H1 (cell line): ENCODE measurements at regions not wholly inside any gene's neighbourhood (a gene's known extent, or its start where the extent isn't known, plus 50 kb on each side); places are given as distances from the start of the nearest gene placed in this dataset.

ENCODE experiments used
- CTCF ChIA-PET: fragments of 300-600 bp; sonication (Branson Sonifier 250); formaldehyde crosslinking; loops from one replicate; lab custom pipeline; 2021; ENCODE audit not compliant: partially characterized antibody; lab: Charles Lee
- POLR2A ChIA-PET: fragments of 300-600 bp; sonication (Branson Sonifier 250); formaldehyde crosslinking; loops from one replicate; lab custom pipeline; 2021; ENCODE audit warnings: inconsistent platforms; ENCODE audit not compliant: partially characterized antibody; lab: Charles Lee
- DNase-seq, 2 experiments: peaks; one replicate each; pipeline versions ENCODE4 v3.0.0 to v3.0.0-alpha.2; 2010 to 2022; ENCODE audit warnings: low spot score in 2 of 2, low read depth in 1 of 2, mixed read lengths in 1 of 2
- FAIRE-seq: peaks from 2 replicates; lab custom pipeline; 2011; peaks lifted over from hg19 to GRCh38; lab: Jason Lieb, UNC
- H2AFZ ChIP-seq: 2 replicates; pipeline ENCODE4 v1.8.1; 2012; ENCODE audit warnings: low read length, inconsistent platforms
- H2AK5ac ChIP-seq: 2 replicates; pipeline ENCODE4 v1.6.1; 2013; ENCODE audit warnings: low read depth, low read length
- H2BK120ac ChIP-seq: replicated peaks from 2 replicates; pipeline ENCODE3; 2013; ENCODE audit warnings: low read depth, low read length, inconsistent platforms
- H2BK12ac ChIP-seq: 2 replicates; pipeline ENCODE4 v1.6.1; 2013; ENCODE audit warnings: low read depth, low read length
- H2BK15ac ChIP-seq: 2 replicates; pipeline ENCODE4 v1.6.1; 2013; ENCODE audit warnings: low read length
- H2BK20ac ChIP-seq: 2 replicates; pipeline ENCODE4 v1.6.1; 2013; ENCODE audit warnings: low read length
- H2BK5ac ChIP-seq: 2 replicates; pipeline ENCODE4 v1.6.1; 2013; ENCODE audit warnings: low read depth, low read length
- H3K14ac ChIP-seq: 2 replicates; pipeline ENCODE4 v1.6.1; 2013; ENCODE audit warnings: inconsistent platforms; ENCODE audit not compliant: insufficient read length
- H3K18ac ChIP-seq: 2 replicates; pipeline ENCODE4 v1.6.1; 2013; ENCODE audit warnings: low read length; ENCODE audit errors: extremely low read depth
- H3K23ac ChIP-seq: 2 replicates; pipeline ENCODE4 v1.6.1; 2013; ENCODE audit warnings: inconsistent platforms; ENCODE audit not compliant: insufficient read length
- H3K23me2 ChIP-seq: 2 replicates; pipeline ENCODE4 v1.6.1; 2013; ENCODE audit warnings: low read depth, low read length
- H3K27ac ChIP-seq: 2 replicates; pipeline ENCODE4 v1.6.1; 2011; ENCODE audit warnings: low read depth, low read length, inconsistent platforms
- H3K27me3 ChIP-seq, 4 experiments: replicated peaks in 1 of 4; 1 replicate in 1 of 4; 2 replicates in 3 of 4; pipeline versions ENCODE4 v1.6.1 to v1.8.1; 2011 to 2013; ENCODE audit warnings: low read length in 3 of 4, mild to moderate bottlenecking in 3 of 4, inconsistent platforms in 2 of 4, mixed read lengths in 2 of 4, moderate library complexity in 1 of 4; ENCODE audit not compliant: control insufficient read depth in 3 of 4, insufficient read depth in 3 of 4; ENCODE audit errors: extremely low read depth in 1 of 4
- H3K36me3 ChIP-seq, 4 experiments: 2 replicates each; pipeline versions ENCODE4 v1.6.1 to v1.8.1; 2011 to 2013; ENCODE audit warnings: mild to moderate bottlenecking in 4 of 4, low read length in 3 of 4, moderate library complexity in 2 of 4, control low read depth in 1 of 4, inconsistent platforms in 1 of 4; ENCODE audit not compliant: insufficient read depth in 4 of 4, control insufficient read depth in 2 of 4
- H3K4ac ChIP-seq: replicated peaks from 2 replicates; pipeline ENCODE3; 2013; ENCODE audit warnings: low read length, low read depth, mixed read lengths, inconsistent platforms; ENCODE audit not compliant: insufficient read length
- H3K4me1 ChIP-seq, 4 experiments: replicated peaks in 1 of 4; 1 replicate in 1 of 4; 2 replicates in 3 of 4; pipeline versions ENCODE4 v1.6.1 to v1.8.1; 2011 to 2013; ENCODE audit warnings: low read length in 3 of 4, inconsistent platforms in 2 of 4, mixed read lengths in 1 of 4; ENCODE audit not compliant: insufficient read depth in 4 of 4, control insufficient read depth in 3 of 4
- H3K4me2 ChIP-seq, 2 experiments: 2 replicates each; pipeline versions ENCODE4 v1.6.1 to v1.8.1; 2011 to 2013; ENCODE audit warnings: low read depth in 2 of 2, low read length in 2 of 2, control low read depth in 1 of 2, inconsistent platforms in 1 of 2, mild to moderate bottlenecking in 1 of 2; ENCODE audit not compliant: insufficient read depth in 1 of 2
- H3K4me3 ChIP-seq, 4 experiments: fragments of 200-600, 300-600 bp in 1 of 4; sonication (generic), shearing (Covaris generic), sonication (Bioruptor Twin) in 1 of 4; 2 replicates each; pipeline versions ENCODE4 v1.5.1 to v1.8.1; 2011 to 2016; ENCODE audit warnings: low read length in 4 of 4, low read depth in 3 of 4, control low read depth in 2 of 4, inconsistent platforms in 2 of 4, mild to moderate bottlenecking in 2 of 4, mixed read lengths in 1 of 4, moderate library complexity in 1 of 4; ENCODE audit not compliant: insufficient read depth in 2 of 4; ENCODE audit errors: extremely low read depth in 1 of 4
- H3K56ac ChIP-seq: replicated peaks from 2 replicates; pipeline ENCODE3; 2013; ENCODE audit warnings: low read depth, mild to moderate bottlenecking, mixed read lengths, low read length, inconsistent platforms; ENCODE audit not compliant: insufficient read length
- H3K79me1 ChIP-seq: 2 replicates; pipeline ENCODE4 v1.6.1; 2013; ENCODE audit warnings: low read depth, low read length, control low read depth
- H3K79me2 ChIP-seq, 2 experiments: 2 replicates each; pipeline versions ENCODE4 v1.6.1 to v1.8.1; 2012 to 2013; ENCODE audit warnings: low read length in 2 of 2, mild to moderate bottlenecking in 2 of 2, inconsistent platforms in 1 of 2; ENCODE audit not compliant: insufficient read depth in 2 of 2, control insufficient read depth in 1 of 2
- H3K9ac ChIP-seq, 4 experiments: replicated peaks in 1 of 4; 1 replicate in 1 of 4; 2 replicates in 3 of 4; pipeline versions ENCODE4 v1.6.1 to v1.8.1; 2011 to 2013; ENCODE audit warnings: low read depth in 3 of 4, low read length in 3 of 4, control low read depth in 2 of 4, mild to moderate bottlenecking in 2 of 4, moderate library complexity in 2 of 4, inconsistent platforms in 1 of 4; ENCODE audit errors: extremely low read depth in 1 of 4
- H3K9me3 ChIP-seq, 2 experiments: 2 replicates each; pipeline versions ENCODE4 v1.6.1 to v1.8.1; 2012 to 2013; ENCODE audit warnings: mild to moderate bottlenecking in 2 of 2, moderate library complexity in 2 of 2, control low read depth in 1 of 2, inconsistent platforms in 1 of 2, low read depth in 1 of 2, low read length in 1 of 2, mixed read lengths in 1 of 2; ENCODE audit not compliant: insufficient read depth in 2 of 2
- H4K20me1 ChIP-seq, 2 experiments: replicated peaks in 1 of 2; 2 replicates each; pipeline versions ENCODE3 to v1.8.1; 2011 to 2013; ENCODE audit warnings: inconsistent platforms in 2 of 2, low read length in 2 of 2, mild to moderate bottlenecking in 1 of 2; ENCODE audit not compliant: insufficient read depth in 2 of 2, control insufficient read depth in 1 of 2
- H4K5ac ChIP-seq: 2 replicates; pipeline ENCODE4 v1.6.1; 2013; ENCODE audit warnings: low read length, low read depth, mixed read lengths, inconsistent platforms; ENCODE audit not compliant: insufficient read length
- H4K8ac ChIP-seq: 2 replicates; pipeline ENCODE4 v1.8.0; 2013; ENCODE audit warnings: mild to moderate bottlenecking, moderate library complexity, low read length, inconsistent platforms; ENCODE audit not compliant: insufficient read depth; ENCODE audit errors: extremely low read depth
- H4K91ac ChIP-seq: replicated peaks from 2 replicates; pipeline ENCODE3; 2013; ENCODE audit warnings: low read length, mixed read lengths, inconsistent platforms; ENCODE audit not compliant: insufficient read length
- ATF3 ChIP-seq: IDR thresholded peaks from 2 replicates; pipeline ENCODE4 v1.6.1; 2011; ENCODE audit warnings: low read depth, mild to moderate bottlenecking, low read length; ENCODE audit not compliant: insufficient read depth
- GTF2F1 ChIP-seq: IDR thresholded peaks from 2 replicates; pipeline ENCODE4 v1.6.1; 2012; ENCODE audit warnings: low read depth, low read length, improper control_type of control experiment, borderline replicate concordance
- HDAC2 ChIP-seq, 2 experiments: fragments of 300-600 bp in 1 of 2; sonication (generic) in 1 of 2; IDR thresholded peaks; 2 replicates each; pipeline ENCODE4 v1.6.1; 2011 to 2012; ENCODE audit warnings: low read depth in 2 of 2, low read length in 2 of 2, mild to moderate bottlenecking in 2 of 2, moderate library complexity in 2 of 2, borderline replicate concordance in 1 of 2, inconsistent platforms in 1 of 2
- NRF1 ChIP-seq: IDR thresholded peaks from 2 replicates; pipeline ENCODE4 v1.6.1; 2011; ENCODE audit warnings: mild to moderate bottlenecking, low read depth, low read length, improper control_type of control experiment
- PHF8 ChIP-seq: fragments of 200-600 bp; sonication (generic); conservative IDR thresholded peaks from 2 replicates; pipeline ENCODE4 v1.7.1; 2012; ENCODE audit warnings: low read depth, mild to moderate bottlenecking, inconsistent platforms, low read length, moderate library complexity
- RNF2 ChIP-seq: fragments of 200-900, 300-1000 bp; sonication (generic); IDR thresholded peaks from 2 replicates; pipeline ENCODE4 v1.7.1; 2016; ENCODE audit warnings: borderline replicate concordance, low read depth, mild to moderate bottlenecking, antibody characterized with exemption, low read length; ENCODE audit not compliant: poor library complexity, severe bottlenecking; ENCODE audit errors: missing control alignments
- RXRA ChIP-seq: IDR thresholded peaks from 2 replicates; pipeline ENCODE4 v1.6.1; 2011; ENCODE audit warnings: low read depth, mild to moderate bottlenecking, low read length, moderate library complexity; ENCODE audit not compliant: insufficient read depth
- SIRT6 ChIP-seq: IDR thresholded peaks from one replicate; pipeline ENCODE4 v1.7.1; 2012; ENCODE audit warnings: low read length, inconsistent platforms
- TAF1 ChIP-seq: IDR thresholded peaks from 2 replicates; pipeline ENCODE4 v1.6.1; 2011; ENCODE audit warnings: mild to moderate bottlenecking, low read depth, low read length
- ZNF274 ChIP-seq: IDR thresholded peaks from 2 replicates; pipeline ENCODE4 v1.7.0; 2012; ENCODE audit warnings: low read length, borderline replicate concordance; ENCODE audit errors: extremely low read depth
- WGBS, 2 experiments: shearing (Covaris generic) in 1 of 2; methylation state at CpG; one replicate each; pipeline versions ENCODE4 v1.1.6 to v1.1.7; 2013 to 2015; ENCODE audit warnings: low lambda C conversion rate in 2 of 2, mixed read lengths in 2 of 2, inconsistent platforms in 1 of 2, low coverage in 1 of 2, missing lambda C conversion rate in 1 of 2; ENCODE audit not compliant: insufficient replicate concordance in 2 of 2, insufficient coverage in 1 of 2, insufficient read length in 1 of 2; ENCODE audit errors: extremely low coverage in 1 of 2, missing lambda C conversion rate in 1 of 2; 5-methylcytosine and 5-hydroxymethylcytosine counted together
- TF ChIP-seq, protein P1 (sequence below): IDR thresholded peaks from 2 replicates; pipeline ENCODE4 v1.6.1; 2011; ENCODE audit warnings: low read length, improper control_type of control experiment

GRCh38 chr3:159062734-159063410 is 261.0 kb downstream of the MFSD1 start:
- H4K5ac ChIP-seq = no peak overlapping the region
- no peaks in the 10 kb centered on the region for H3K27me3 ChIP-seq
- H3K4me1 ChIP-seq = peaks cover 0 to 2% (median 0%) of the 10 kb centered on the region in 4 experiments; a peak in 1 of 7 replicates
- FAIRE-seq (no peak), DNase-seq (no peak)
- H3K14ac ChIP-seq = no peak overlapping the region
- no peak overlapping the region for H2BK5ac ChIP-seq
- H3K36me3 ChIP-seq = no peaks in the 10 kb centered on the region
- H3K23me2 ChIP-seq = no peaks in the 10 kb centered on the region
- no peak overlapping the region for H3K27ac ChIP-seq
- no peak overlapping the region for H4K91ac ChIP-seq
- WGBS, 2 experiments = 93% methylated on average over 6 of the region's 6 CpGs; no CpG with 5 or more reads in 1 of the 2 experiments
- no peaks in the 10 kb centered on the region for H3K9me3 ChIP-seq
- no peak overlapping the region for H3K23ac ChIP-seq
- H3K4me2 ChIP-seq = no peak overlapping the region
- ChIA-PET POLR2A (no interaction called here), CTCF (no interaction called here)
- no peak overlapping the region for H2AK5ac ChIP-seq
- no peak overlapping the region for H3K9ac ChIP-seq
- no peak overlapping the region for H2AFZ ChIP-seq
- no peak overlapping the region for H2BK20ac ChIP-seq
- H3K4me3 ChIP-seq = no peak overlapping the region
- no peak overlapping the region for H3K56ac ChIP-seq
- peaks cover 0 to 2% of the 10 kb centered on the region in 2 experiments for H4K20me1 ChIP-seq
- H3K18ac ChIP-seq = no peak overlapping the region
- H3K79me2 ChIP-seq = no peaks in the 10 kb centered on the region
- no peak overlapping the region for H2BK15ac ChIP-seq
- no peak overlapping the region for H3K4ac ChIP-seq
- H2BK120ac ChIP-seq = no peak overlapping the region
- H3K79me1 ChIP-seq = no peaks in the 10 kb centered on the region
- no peak overlapping the region for H2BK12ac ChIP-seq
- no peak overlapping the region for H4K8ac ChIP-seq
- TF ChIP-seq ZNF274 = no peak
- TF ChIP-seq RNF2 = no peak
- no peak for TF ChIP-seq RXRA
- TF ChIP-seq TAF1 = no peak
- TF ChIP-seq GTF2F1 = no peak
- no peak for TF ChIP-seq NRF1
- TF ChIP-seq ATF3 = no peak
- no peak for TF ChIP-seq PHF8
- no peak for TF ChIP-seq HDAC2 (IDR thresholded peaks at IDR 0.05; ENCODE audit: borderline replicate concordance in 1 of 2, low read depth in 2 of 2, low read length in 2 of 2)
- TF ChIP-seq SIRT6 = no peak
- TF ChIP-seq, protein P1, sequence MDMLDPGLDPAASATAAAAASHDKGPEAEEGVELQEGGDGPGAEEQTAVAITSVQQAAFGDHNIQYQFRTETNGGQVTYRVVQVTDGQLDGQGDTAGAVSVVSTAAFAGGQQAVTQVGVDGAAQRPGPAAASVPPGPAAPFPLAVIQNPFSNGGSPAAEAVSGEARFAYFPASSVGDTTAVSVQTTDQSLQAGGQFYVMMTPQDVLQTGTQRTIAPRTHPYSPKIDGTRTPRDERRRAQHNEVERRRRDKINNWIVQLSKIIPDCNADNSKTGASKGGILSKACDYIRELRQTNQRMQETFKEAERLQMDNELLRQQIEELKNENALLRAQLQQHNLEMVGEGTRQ = no peak
